A549 (cell line): ENCODE measurements at regions not wholly inside any gene's neighbourhood (a gene's known extent, or its start where the extent isn't known, plus 50 kb on each side); places are given as distances from the start of the nearest gene placed in this dataset.

ENCODE experiments used
- ATAC-seq, 2 experiments: fragments of 200-7000 bp in 1 of 2; fragments of >200 bp in 1 of 2; cut with Nextera tagmentation in 1 of 2; cut with Tn5 transposase in 1 of 2; 3 replicates each; pipeline versions ENCODE4 v1.8.0 to v1.9.1; 2018 to 2020; ENCODE audit warnings: mild to moderate bottlenecking in 1 of 2, moderate library complexity in 1 of 2
- CTCF ChIA-PET: fragments of 300-600 bp; sonication (Branson Sonifier 250); formaldehyde crosslinking; extraction: SDS; loops from one replicate; lab custom pipeline; 2021; ENCODE audit warnings: antibody characterized with exemption, inconsistent platforms; lab: Yijun Ruan, JAX
- POLR2A ChIA-PET: fragments of 350-600 bp; formaldehyde crosslinking; extraction: SDS; loops from one replicate; lab custom pipeline; 2021; ENCODE audit warnings: antibody characterized with exemption, inconsistent platforms; lab: Yijun Ruan, JAX
- DNase-seq, 2 experiments: peaks; one replicate each; pipeline versions ENCODE4 v3.0.0 to v3.0.0-alpha.2; 2011 to 2016; ENCODE audit warnings: low read depth in 1 of 2, low spot score in 1 of 2
- FAIRE-seq: peaks from 2 replicates; lab custom pipeline; 2011; peaks lifted over from hg19 to GRCh38; lab: Jason Lieb, UNC
- H3K27ac ChIP-seq, 2 experiments: fragments of >200 bp; sonication (Bioruptor Twin); formaldehyde crosslinking; 3 replicates each; pipeline ENCODE4 v1.5.1; 2016 to 2017
- H3K4me1 ChIP-seq: fragments of >200 bp; sonication (Bioruptor Twin); formaldehyde crosslinking; 3 replicates; pipeline ENCODE4 v1.6.1; 2016
- H3K4me2 ChIP-seq: fragments of >200 bp; sonication (Bioruptor Twin); formaldehyde crosslinking; 3 replicates; pipeline ENCODE4 v1.6.1; 2016
- H3K4me3 ChIP-seq: fragments of >200 bp; sonication (Bioruptor Twin); formaldehyde crosslinking; 3 replicates; pipeline ENCODE4 v1.5.1; 2016
- H3K9me3 ChIP-seq: fragments of >200 bp; sonication (Bioruptor Twin); formaldehyde crosslinking; 3 replicates; pipeline ENCODE4 v1.6.1; 2016
- CBX8 ChIP-seq: fragments of 200-600 bp; sonication (generic); IDR thresholded peaks from 2 replicates; pipeline ENCODE4 v1.6.1; 2016
- CHD2 ChIP-seq: fragments of 150-350 bp; IDR thresholded peaks from 2 replicates; pipeline ENCODE4 v1.6.1; 2014; ENCODE audit warnings: low read length; ENCODE audit not compliant: partially characterized antibody
- EHF ChIP-seq: fragments of 250-450 bp; sonication (Bioruptor Pico); IDR thresholded peaks from 2 replicates; pipeline ENCODE4 v1.5.0; 2020; ENCODE audit warnings: mild to moderate bottlenecking
- EHMT2 ChIP-seq: fragments of 200-600 bp; sonication (generic); IDR thresholded peaks from 2 replicates; pipeline ENCODE4 v1.6.1; 2016; ENCODE audit warnings: antibody characterized with exemption, low read depth, mild to moderate bottlenecking, moderate library complexity
- ESRRA ChIP-seq: fragments of 150-350 bp; IDR thresholded peaks from 2 replicates; pipeline ENCODE4 v1.6.1; 2014; ENCODE audit warnings: mild to moderate bottlenecking, low read length, borderline replicate concordance
- FOSB ChIP-seq: fragments of 250-450 bp; sonication (Bioruptor Pico); IDR thresholded peaks from 2 replicates; pipeline ENCODE4 v1.5.0; 2020; ENCODE audit warnings: mild to moderate bottlenecking, moderate library complexity
- FOSL2 ChIP-seq, 2 experiments: fragments of 450-650 bp in 1 of 2; fragments of >200 bp in 1 of 2; sonication (Bioruptor Twin) in 1 of 2; formaldehyde crosslinking; IDR thresholded peaks; 2 replicates each; pipeline versions ENCODE4 v1.5.0 to v1.6.1; 2016 to 2020; ENCODE audit warnings: mild to moderate bottlenecking in 1 of 2, moderate library complexity in 1 of 2
- HOXA7 ChIP-seq: fragments of 250-450 bp; sonication (Bioruptor Pico); IDR thresholded peaks from 2 replicates; pipeline ENCODE4 v1.5.0; 2020; ENCODE audit warnings: mild to moderate bottlenecking, moderate library complexity
- JUN ChIP-seq, 2 experiments: fragments of >200 bp; sonication (Bioruptor Twin); formaldehyde crosslinking; IDR thresholded peaks; 2 replicates in 1 of 2; 3 replicates in 1 of 2; pipeline ENCODE4 v1.6.1; 2016 to 2017
- JUNB ChIP-seq: fragments of >200 bp; sonication (Bioruptor Twin); formaldehyde crosslinking; IDR thresholded peaks from 2 replicates; pipeline ENCODE4 v1.6.1; 2016
- MAFK ChIP-seq: fragments of 450-650 bp; IDR thresholded peaks from 2 replicates; pipeline ENCODE4 v1.6.1; 2014; ENCODE audit not compliant: partially characterized antibody
- MYC ChIP-seq: IDR thresholded peaks from 2 replicates; pipeline ENCODE4 v1.6.1; 2012; ENCODE audit warnings: mild to moderate bottlenecking, inconsistent platforms, low read length, improper control_type of control experiment, borderline replicate concordance
- PHF8 ChIP-seq: fragments of 200-600 bp; sonication (generic); IDR thresholded peaks from 2 replicates; pipeline ENCODE4 v1.6.1; 2016; ENCODE audit warnings: low read depth, mild to moderate bottlenecking, antibody characterized with exemption, moderate library complexity, borderline replicate concordance
- POLR2A ChIP-seq: IDR thresholded peaks from 2 replicates; pipeline ENCODE4 v1.6.1; 2012; ENCODE audit warnings: mild to moderate bottlenecking, low read length
- POLR2AphosphoS2 ChIP-seq: conservative IDR thresholded peaks from 2 replicates; pipeline ENCODE4 v1.6.1; 2012; ENCODE audit warnings: low read length, improper control_type of control experiment, inconsistent platforms
- RAD21 ChIP-seq, 2 experiments: fragments of >200 bp in 1 of 2; sonication (Bioruptor Twin) in 1 of 2; formaldehyde crosslinking in 1 of 2; IDR thresholded peaks in 1 of 2; conservative IDR thresholded peaks in 1 of 2; 2 replicates in 1 of 2; 3 replicates in 1 of 2; pipeline ENCODE4 v1.6.1; 2012 to 2018; ENCODE audit warnings: inconsistent platforms in 1 of 2
- RNF2 ChIP-seq: fragments of 200-600 bp; sonication (generic); IDR thresholded peaks from 2 replicates; pipeline ENCODE4 v1.6.1; 2016; ENCODE audit warnings: low read depth, mild to moderate bottlenecking, antibody characterized with exemption, moderate library complexity, borderline replicate concordance
- TP53 ChIP-seq: fragments of 250-450 bp; sonication (Bioruptor Pico); IDR thresholded peaks from 2 replicates; pipeline ENCODE4 v1.5.0; 2021; ENCODE audit warnings: mild to moderate bottlenecking, moderate library complexity
- ZC3H11A ChIP-seq: fragments of 450-650 bp; IDR thresholded peaks from 2 replicates; pipeline ENCODE4 v1.6.1; 2014; ENCODE audit warnings: antibody characterized with exemption, mild to moderate bottlenecking
- ZNF302 ChIP-seq: fragments of 250-450 bp; sonication (Bioruptor Pico); IDR thresholded peaks from 2 replicates; pipeline ENCODE4 v1.9.0; 2021; ENCODE audit warnings: inconsistent platforms, mild to moderate bottlenecking, moderate library complexity
- WGBS: methylation state at CpG from one replicate; pipeline ENCODE4 v1.1.6; 2017; ENCODE audit errors: missing lambda C conversion rate; 5-methylcytosine and 5-hydroxymethylcytosine counted together
- TF ChIP-seq, protein P1 (sequence below): fragments of 450-650 bp; IDR thresholded peaks from 2 replicates; pipeline ENCODE4 v1.6.1; 2014; ENCODE audit warnings: antibody characterized with exemption
- TF ChIP-seq, protein P2 (sequence below): fragments of 150-350 bp; IDR thresholded peaks from 2 replicates; pipeline ENCODE4 v1.6.1; 2014; ENCODE audit warnings: low read depth, mild to moderate bottlenecking, low read length
- TF ChIP-seq, protein P3 (sequence below): IDR thresholded peaks from 2 replicates; pipeline ENCODE4 v1.6.1; 2012; ENCODE audit warnings: low read depth, borderline replicate concordance
- TF ChIP-seq, protein P4 (sequence below): fragments of >200 bp; sonication (Bioruptor Twin); formaldehyde crosslinking; IDR thresholded peaks from 3 replicates; pipeline ENCODE4 v1.6.1; 2016

DNA sequence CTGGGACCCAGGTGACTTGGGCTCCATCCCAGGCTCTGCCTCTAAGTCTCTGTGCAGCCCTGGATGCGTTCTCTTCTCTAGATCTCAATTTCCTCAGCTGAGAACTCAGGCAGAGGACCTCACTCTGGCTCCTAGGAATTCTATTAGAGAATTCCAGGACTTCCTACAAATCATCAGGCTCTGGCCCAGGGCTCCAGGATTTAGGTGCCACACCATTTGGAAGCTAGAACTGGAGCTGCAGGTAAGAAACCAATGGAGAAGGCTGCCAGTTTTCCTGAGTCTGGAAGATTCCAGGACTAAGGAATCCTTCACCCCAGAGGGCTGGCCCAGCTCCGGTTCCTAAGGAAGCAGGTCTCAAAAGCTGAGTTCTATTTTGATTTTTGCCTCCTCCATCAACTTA lies 189.8 kb upstream of the CDH5 start:
- POLR2A ChIA-PET = no interaction called here

DNA sequence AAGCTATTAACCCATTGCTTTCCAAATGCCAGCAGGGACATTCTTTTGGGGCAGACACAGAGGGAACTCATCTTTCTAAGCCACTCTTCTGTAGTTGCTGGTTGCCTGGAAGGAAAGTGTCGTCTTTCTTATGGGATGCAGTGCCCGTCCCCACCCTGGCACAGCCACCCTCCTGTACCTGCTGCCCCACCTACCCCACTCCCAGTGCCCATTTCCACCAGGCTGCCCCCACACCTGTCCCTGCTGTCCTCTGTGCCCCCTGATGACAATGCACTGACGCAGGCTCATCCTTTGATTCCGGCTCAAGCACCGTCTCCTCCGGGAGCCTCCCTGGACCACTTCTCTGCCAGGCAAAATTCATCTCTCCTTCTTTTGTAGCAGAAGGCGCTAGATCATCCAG lies 190.4 kb upstream of the CDH5 start:
- ChIA-PET POLR2A (no interaction called here), CTCF (no interaction called here)
- Histone ChIP-seq H3K4me1 (no peaks in the 10 kb centered on the region), H3K4me3 (no peak overlapping the region), H3K9me3 (no peaks in the 10 kb centered on the region), H3K27ac (no peak overlapping the region), H3K4me2 (no peak overlapping the region)
- 32% methylated on average over 7 of the region's 7 CpGs for WGBS
- ATAC-seq (no peak), FAIRE-seq (no peak), DNase-seq (no peak)
- TF ChIP-seq PHF8 = no peak
- no peak for TF ChIP-seq CBX8
- no peak for TF ChIP-seq ESRRA
- TF ChIP-seq, protein P1, sequence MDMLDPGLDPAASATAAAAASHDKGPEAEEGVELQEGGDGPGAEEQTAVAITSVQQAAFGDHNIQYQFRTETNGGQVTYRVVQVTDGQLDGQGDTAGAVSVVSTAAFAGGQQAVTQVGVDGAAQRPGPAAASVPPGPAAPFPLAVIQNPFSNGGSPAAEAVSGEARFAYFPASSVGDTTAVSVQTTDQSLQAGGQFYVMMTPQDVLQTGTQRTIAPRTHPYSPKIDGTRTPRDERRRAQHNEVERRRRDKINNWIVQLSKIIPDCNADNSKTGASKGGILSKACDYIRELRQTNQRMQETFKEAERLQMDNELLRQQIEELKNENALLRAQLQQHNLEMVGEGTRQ = no peak
- TF ChIP-seq, protein P2, sequence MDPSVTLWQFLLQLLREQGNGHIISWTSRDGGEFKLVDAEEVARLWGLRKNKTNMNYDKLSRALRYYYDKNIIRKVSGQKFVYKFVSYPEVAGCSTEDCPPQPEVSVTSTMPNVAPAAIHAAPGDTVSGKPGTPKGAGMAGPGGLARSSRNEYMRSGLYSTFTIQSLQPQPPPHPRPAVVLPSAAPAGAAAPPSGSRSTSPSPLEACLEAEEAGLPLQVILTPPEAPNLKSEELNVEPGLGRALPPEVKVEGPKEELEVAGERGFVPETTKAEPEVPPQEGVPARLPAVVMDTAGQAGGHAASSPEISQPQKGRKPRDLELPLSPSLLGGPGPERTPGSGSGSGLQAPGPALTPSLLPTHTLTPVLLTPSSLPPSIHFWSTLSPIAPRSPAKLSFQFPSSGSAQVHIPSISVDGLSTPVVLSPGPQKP = no peak
- no peak for TF ChIP-seq CHD2
- TF ChIP-seq RAD21 (conservative IDR thresholded peaks at IDR 0.05 in 1 of 2, IDR thresholded peaks at IDR 0.05 in 1 of 2) = no peak
- TF ChIP-seq MAFK = no peak
- TF ChIP-seq, protein P3, sequence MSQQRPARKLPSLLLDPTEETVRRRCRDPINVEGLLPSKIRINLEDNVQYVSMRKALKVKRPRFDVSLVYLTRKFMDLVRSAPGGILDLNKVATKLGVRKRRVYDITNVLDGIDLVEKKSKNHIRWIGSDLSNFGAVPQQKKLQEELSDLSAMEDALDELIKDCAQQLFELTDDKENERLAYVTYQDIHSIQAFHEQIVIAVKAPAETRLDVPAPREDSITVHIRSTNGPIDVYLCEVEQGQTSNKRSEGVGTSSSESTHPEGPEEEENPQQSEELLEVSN = no peak
- TF ChIP-seq MYC = no peak
- TF ChIP-seq ZC3H11A = no peak
- no peak for TF ChIP-seq EHF (CRISPR knock-in tag)
- no peak for TF ChIP-seq ZNF302 (CRISPR knock-in tag)
- TF ChIP-seq HOXA7 (CRISPR knock-in tag) = no peak
- TF ChIP-seq, protein P4, sequence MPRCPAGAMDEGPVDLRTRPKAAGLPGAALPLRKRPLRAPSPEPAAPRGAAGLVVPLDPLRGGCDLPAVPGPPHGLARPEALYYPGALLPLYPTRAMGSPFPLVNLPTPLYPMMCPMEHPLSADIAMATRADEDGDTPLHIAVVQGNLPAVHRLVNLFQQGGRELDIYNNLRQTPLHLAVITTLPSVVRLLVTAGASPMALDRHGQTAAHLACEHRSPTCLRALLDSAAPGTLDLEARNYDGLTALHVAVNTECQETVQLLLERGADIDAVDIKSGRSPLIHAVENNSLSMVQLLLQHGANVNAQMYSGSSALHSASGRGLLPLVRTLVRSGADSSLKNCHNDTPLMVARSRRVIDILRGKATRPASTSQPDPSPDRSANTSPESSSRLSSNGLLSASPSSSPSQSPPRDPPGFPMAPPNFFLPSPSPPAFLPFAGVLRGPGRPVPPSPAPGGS = no peak
- TF ChIP-seq JUNB = no peak

More for the DNA sequence above, 189.8 kb upstream of the CDH5 start:
- no peak for ATAC-seq
- CTCF ChIA-PET = no interaction called here
- no peak for FAIRE-seq
- H3K4me2 ChIP-seq = no peak overlapping the region
- no peak overlapping the region for H3K4me3 ChIP-seq
- TF ChIP-seq FOSL2 (IDR thresholded peaks at IDR 0.05) (no peak), FOSL2 (CRISPR knock-in tag; IDR thresholded peaks at IDR 0.05) (no peak), FOSB (no peak), ZC3H11A (no peak)
- WGBS = 6% methylated on average over 2 of the region's 2 CpGs
- no peaks in the 10 kb centered on the region for H3K4me1 ChIP-seq
- no peak for DNase-seq
- no peak overlapping the region for H3K27ac ChIP-seq
- H3K9me3 ChIP-seq = no peaks in the 10 kb centered on the region

DNA sequence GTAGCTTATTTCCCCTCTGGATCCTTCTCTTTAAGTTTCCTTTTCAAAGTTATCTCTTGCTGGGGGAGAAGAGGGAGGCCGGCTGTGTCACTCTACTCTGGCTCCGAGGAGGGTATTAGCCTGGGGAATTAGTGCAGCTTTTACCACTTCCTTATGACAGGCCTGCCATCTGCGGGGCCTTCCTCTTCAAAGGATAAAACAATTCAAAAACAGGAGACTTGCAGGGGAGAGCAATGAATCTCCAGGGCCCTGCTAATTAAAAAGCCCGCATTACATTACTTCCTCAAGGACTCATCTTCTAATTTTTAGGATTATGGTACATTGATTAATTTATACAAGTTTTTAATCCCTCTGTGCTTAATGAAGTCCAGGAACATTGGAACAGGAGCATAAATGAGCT lies 190.9 kb upstream of the CDH5 start:
- Histone ChIP-seq H3K4me2 (no peak overlapping the region), H3K9me3 (no peaks in the 10 kb centered on the region)
- TF ChIP-seq RNF2 (no peak), MYC (no peak), HOXA7 (CRISPR knock-in tag) (no peak), POLR2AphosphoS2 (no peak), JUN (IDR thresholded peaks at IDR 0.05) (no peak), ESRRA (no peak), POLR2A (no peak), RAD21 (conservative IDR thresholded peaks at IDR 0.05 in 1 of 2, IDR thresholded peaks at IDR 0.05 in 1 of 2) (no peak), TP53 (no peak), EHMT2 (no peak)
- TF ChIP-seq, all 56 proteins: peak for 0
- no peak for DNase-seq
- ChIA-PET CTCF (no interaction called here), POLR2A (no interaction called here)
- Histone ChIP-seq H3K4me3 (no peak overlapping the region), H3K4me1 (no peaks in the 10 kb centered on the region), H3K27ac (no peak overlapping the region)
- FAIRE-seq = no peak
- ATAC-seq = no peak
- 20% methylated on average over 4 of the region's 4 CpGs for WGBS
